Testis (tissue), 2 donors: ENCODE measurements at regions not wholly inside any gene's neighbourhood (a gene's known extent, or its start where the extent isn't known, plus 50 kb on each side); places are given as distances from the start of the nearest gene placed in this dataset.
"Not testable (repeated sequence)": the region's sequence is repeated elsewhere in the genome, so short reads cannot be mapped to it uniquely, and the experiment has no call there.

Experiments
- POLR2A ChIP-seq: fragments of 450-650 bp; IDR thresholded peaks from one replicate; pipeline ENCODE4 v1.6.1; 2017; ENCODE audit warnings: antibody characterized with exemption, mild to moderate bottlenecking, moderate library complexity
- TF ChIP-seq, protein P1 (sequence below), 3 experiments: fragments of 450-650 bp in 2 of 3; fragments of 200-600 bp in 1 of 3; sonication (generic) in 1 of 3; IDR thresholded peaks; one replicate each; pipeline ENCODE4 v1.5.1; 2016 to 2019; ENCODE audit warnings: antibody characterized with exemption in 3 of 3, mild to moderate bottlenecking in 2 of 3, moderate library complexity in 1 of 3

DNA sequence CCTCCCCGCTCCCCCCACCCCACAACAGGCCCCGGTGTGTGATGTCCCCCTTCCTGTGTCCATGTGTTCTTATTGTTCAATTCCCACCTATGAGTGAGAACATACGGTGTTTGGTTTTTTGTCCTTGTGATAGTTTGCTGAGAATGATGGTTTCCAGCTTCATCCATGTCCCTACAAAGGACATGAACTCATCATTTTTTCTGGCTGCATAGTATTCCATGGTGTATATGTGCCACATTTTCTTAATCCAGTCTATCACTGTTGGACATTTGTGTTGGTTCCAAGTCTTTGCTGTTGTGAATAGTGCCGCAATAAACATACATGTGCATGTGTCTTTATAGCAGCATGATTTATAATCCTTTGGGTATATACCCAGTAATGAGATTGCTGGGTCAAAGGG is 104.3 kb downstream of the MTPN start:
- TF ChIP-seq, protein P1, sequence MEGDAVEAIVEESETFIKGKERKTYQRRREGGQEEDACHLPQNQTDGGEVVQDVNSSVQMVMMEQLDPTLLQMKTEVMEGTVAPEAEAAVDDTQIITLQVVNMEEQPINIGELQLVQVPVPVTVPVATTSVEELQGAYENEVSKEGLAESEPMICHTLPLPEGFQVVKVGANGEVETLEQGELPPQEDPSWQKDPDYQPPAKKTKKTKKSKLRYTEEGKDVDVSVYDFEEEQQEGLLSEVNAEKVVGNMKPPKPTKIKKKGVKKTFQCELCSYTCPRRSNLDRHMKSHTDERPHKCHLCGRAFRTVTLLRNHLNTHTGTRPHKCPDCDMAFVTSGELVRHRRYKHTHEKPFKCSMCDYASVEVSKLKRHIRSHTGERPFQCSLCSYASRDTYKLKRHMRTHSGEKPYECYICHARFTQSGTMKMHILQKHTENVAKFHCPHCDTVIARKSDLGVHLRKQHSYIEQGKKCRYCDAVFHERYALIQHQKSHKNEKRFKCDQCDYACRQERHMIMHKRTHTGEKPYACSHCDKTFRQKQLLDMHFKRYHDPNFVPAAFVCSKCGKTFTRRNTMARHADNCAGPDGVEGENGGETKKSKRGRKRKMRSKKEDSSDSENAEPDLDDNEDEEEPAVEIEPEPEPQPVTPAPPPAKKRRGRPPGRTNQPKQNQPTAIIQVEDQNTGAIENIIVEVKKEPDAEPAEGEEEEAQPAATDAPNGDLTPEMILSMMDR (IDR thresholded peaks at IDR 0.05): not testable (repeated sequence)
- TF ChIP-seq POLR2A: not testable (repeated sequence)
